AG10803 (cell line): ENCODE measurements at regions not wholly inside any gene's neighbourhood (a gene's known extent, or its start where the extent isn't known, plus 50 kb on each side); places are given as distances from the start of the nearest gene placed in this dataset.

Experiments used
- DNase-seq: peaks from one replicate; pipeline ENCODE4 v3.0.0; 2010; ENCODE audit warnings: low read depth
- H3K4me3 ChIP-seq: 2 replicates; pipeline ENCODE4 v1.5.1; 2011; ENCODE audit warnings: mild to moderate bottlenecking, low read length, control low read depth
- CTCF ChIP-seq: conservative IDR thresholded peaks from 2 replicates; pipeline ENCODE4 v1.5.1; 2011; ENCODE audit warnings: mild to moderate bottlenecking, low read length, control low read depth, inconsistent platforms

GRCh38 chr10:131494451-131494850 lies 182.9 kb upstream of the TCERG1L start:
- TF ChIP-seq CTCF, result no peak
- no peak for DNase-seq
- H3K4me3 ChIP-seq, result no peak overlapping the region

- no peak for DNase-seq
- H3K4me3 ChIP-seq, result no peak overlapping the region
- TF ChIP-seq CTCF, result no peak
These were observed 183.7 kb upstream of the TCERG1L start for GRCh38 chr10:131495224-131495623.

- no peak overlapping the region for H3K4me3 ChIP-seq
- DNase-seq, result no peak
- TF ChIP-seq CTCF, result no peak
These were observed 184.4 kb upstream of the TCERG1L start for GRCh38 chr10:131495892-131496291.

GRCh38 chr10:131496351-131497052 lies 185.0 kb upstream of the TCERG1L start:
- no peak for TF ChIP-seq CTCF

GRCh38 chr10:131499566-131499965 lies 188.0 kb upstream of the TCERG1L start:
- no peak for TF ChIP-seq CTCF
- H3K4me3 ChIP-seq, result no peak overlapping the region
- no peak for DNase-seq

More at GRCh38 chr10:131496351-131497052, 185.0 kb upstream of the TCERG1L start:
- H3K4me3 ChIP-seq, result no peak overlapping the region
- no peak for DNase-seq

GRCh38 chr10:131500181-131500580 lies 188.7 kb upstream of the TCERG1L start:
- TF ChIP-seq CTCF, result no peak
- no peak overlapping the region for H3K4me3 ChIP-seq
- DNase-seq, result no peak

- no peak for TF ChIP-seq CTCF
- no peak overlapping the region for H3K4me3 ChIP-seq
These were observed 189.4 kb upstream of the TCERG1L start for GRCh38 chr10:131500892-131501291.

More at GRCh38 chr10:131500892-131501291, 189.4 kb upstream of the TCERG1L start:
- no peak for DNase-seq
